H1 (cell line): ENCODE measurements at regions not wholly inside any gene's neighbourhood (a gene's known extent, or its start where the extent isn't known, plus 50 kb on each side); places are given as distances from the start of the nearest gene placed in this dataset.

ENCODE experiments used
- CTCF ChIA-PET: fragments of 300-600 bp; sonication (Branson Sonifier 250); formaldehyde crosslinking; loops from one replicate; lab custom pipeline; 2021; ENCODE audit not compliant: partially characterized antibody; lab: Charles Lee
- POLR2A ChIA-PET: fragments of 300-600 bp; sonication (Branson Sonifier 250); formaldehyde crosslinking; loops from one replicate; lab custom pipeline; 2021; ENCODE audit warnings: inconsistent platforms; ENCODE audit not compliant: partially characterized antibody; lab: Charles Lee
- DNase-seq, 2 experiments: peaks; one replicate each; pipeline versions ENCODE4 v3.0.0 to v3.0.0-alpha.2; 2010 to 2022; ENCODE audit warnings: low spot score in 2 of 2, low read depth in 1 of 2, mixed read lengths in 1 of 2
- FAIRE-seq: peaks from 2 replicates; lab custom pipeline; 2011; peaks lifted over from hg19 to GRCh38; lab: Jason Lieb, UNC
- H2AFZ ChIP-seq: 2 replicates; pipeline ENCODE4 v1.8.1; 2012; ENCODE audit warnings: low read length, inconsistent platforms
- H2AK5ac ChIP-seq: 2 replicates; pipeline ENCODE4 v1.6.1; 2013; ENCODE audit warnings: low read depth, low read length
- H2BK120ac ChIP-seq: replicated peaks from 2 replicates; pipeline ENCODE3; 2013; ENCODE audit warnings: low read depth, low read length, inconsistent platforms
- H2BK12ac ChIP-seq: 2 replicates; pipeline ENCODE4 v1.6.1; 2013; ENCODE audit warnings: low read depth, low read length
- H2BK15ac ChIP-seq: 2 replicates; pipeline ENCODE4 v1.6.1; 2013; ENCODE audit warnings: low read length
- H2BK20ac ChIP-seq: 2 replicates; pipeline ENCODE4 v1.6.1; 2013; ENCODE audit warnings: low read length
- H2BK5ac ChIP-seq: 2 replicates; pipeline ENCODE4 v1.6.1; 2013; ENCODE audit warnings: low read depth, low read length
- H3K14ac ChIP-seq: 2 replicates; pipeline ENCODE4 v1.6.1; 2013; ENCODE audit warnings: inconsistent platforms; ENCODE audit not compliant: insufficient read length
- H3K18ac ChIP-seq: 2 replicates; pipeline ENCODE4 v1.6.1; 2013; ENCODE audit warnings: low read length; ENCODE audit errors: extremely low read depth
- H3K23ac ChIP-seq: 2 replicates; pipeline ENCODE4 v1.6.1; 2013; ENCODE audit warnings: inconsistent platforms; ENCODE audit not compliant: insufficient read length
- H3K23me2 ChIP-seq: 2 replicates; pipeline ENCODE4 v1.6.1; 2013; ENCODE audit warnings: low read depth, low read length
- H3K27ac ChIP-seq: 2 replicates; pipeline ENCODE4 v1.6.1; 2011; ENCODE audit warnings: low read depth, low read length, inconsistent platforms
- H3K27me3 ChIP-seq, 4 experiments: replicated peaks in 1 of 4; 1 replicate in 1 of 4; 2 replicates in 3 of 4; pipeline versions ENCODE4 v1.6.1 to v1.8.1; 2011 to 2013; ENCODE audit warnings: low read length in 3 of 4, mild to moderate bottlenecking in 3 of 4, inconsistent platforms in 2 of 4, mixed read lengths in 2 of 4, moderate library complexity in 1 of 4; ENCODE audit not compliant: control insufficient read depth in 3 of 4, insufficient read depth in 3 of 4; ENCODE audit errors: extremely low read depth in 1 of 4
- H3K36me3 ChIP-seq, 4 experiments: 2 replicates each; pipeline versions ENCODE4 v1.6.1 to v1.8.1; 2011 to 2013; ENCODE audit warnings: mild to moderate bottlenecking in 4 of 4, low read length in 3 of 4, moderate library complexity in 2 of 4, control low read depth in 1 of 4, inconsistent platforms in 1 of 4; ENCODE audit not compliant: insufficient read depth in 4 of 4, control insufficient read depth in 2 of 4
- H3K4ac ChIP-seq: replicated peaks from 2 replicates; pipeline ENCODE3; 2013; ENCODE audit warnings: low read length, low read depth, mixed read lengths, inconsistent platforms; ENCODE audit not compliant: insufficient read length
- H3K4me1 ChIP-seq, 4 experiments: replicated peaks in 1 of 4; 1 replicate in 1 of 4; 2 replicates in 3 of 4; pipeline versions ENCODE4 v1.6.1 to v1.8.1; 2011 to 2013; ENCODE audit warnings: low read length in 3 of 4, inconsistent platforms in 2 of 4, mixed read lengths in 1 of 4; ENCODE audit not compliant: insufficient read depth in 4 of 4, control insufficient read depth in 3 of 4
- H3K4me2 ChIP-seq, 2 experiments: 2 replicates each; pipeline versions ENCODE4 v1.6.1 to v1.8.1; 2011 to 2013; ENCODE audit warnings: low read depth in 2 of 2, low read length in 2 of 2, control low read depth in 1 of 2, inconsistent platforms in 1 of 2, mild to moderate bottlenecking in 1 of 2; ENCODE audit not compliant: insufficient read depth in 1 of 2
- H3K4me3 ChIP-seq, 4 experiments: fragments of 200-600, 300-600 bp in 1 of 4; sonication (generic), shearing (Covaris generic), sonication (Bioruptor Twin) in 1 of 4; 2 replicates each; pipeline versions ENCODE4 v1.5.1 to v1.8.1; 2011 to 2016; ENCODE audit warnings: low read length in 4 of 4, low read depth in 3 of 4, control low read depth in 2 of 4, inconsistent platforms in 2 of 4, mild to moderate bottlenecking in 2 of 4, mixed read lengths in 1 of 4, moderate library complexity in 1 of 4; ENCODE audit not compliant: insufficient read depth in 2 of 4; ENCODE audit errors: extremely low read depth in 1 of 4
- H3K56ac ChIP-seq: replicated peaks from 2 replicates; pipeline ENCODE3; 2013; ENCODE audit warnings: low read depth, mild to moderate bottlenecking, mixed read lengths, low read length, inconsistent platforms; ENCODE audit not compliant: insufficient read length
- H3K79me1 ChIP-seq: 2 replicates; pipeline ENCODE4 v1.6.1; 2013; ENCODE audit warnings: low read depth, low read length, control low read depth
- H3K79me2 ChIP-seq, 2 experiments: 2 replicates each; pipeline versions ENCODE4 v1.6.1 to v1.8.1; 2012 to 2013; ENCODE audit warnings: low read length in 2 of 2, mild to moderate bottlenecking in 2 of 2, inconsistent platforms in 1 of 2; ENCODE audit not compliant: insufficient read depth in 2 of 2, control insufficient read depth in 1 of 2
- H3K9ac ChIP-seq, 4 experiments: replicated peaks in 1 of 4; 1 replicate in 1 of 4; 2 replicates in 3 of 4; pipeline versions ENCODE4 v1.6.1 to v1.8.1; 2011 to 2013; ENCODE audit warnings: low read depth in 3 of 4, low read length in 3 of 4, control low read depth in 2 of 4, mild to moderate bottlenecking in 2 of 4, moderate library complexity in 2 of 4, inconsistent platforms in 1 of 4; ENCODE audit errors: extremely low read depth in 1 of 4
- H3K9me3 ChIP-seq, 2 experiments: 2 replicates each; pipeline versions ENCODE4 v1.6.1 to v1.8.1; 2012 to 2013; ENCODE audit warnings: mild to moderate bottlenecking in 2 of 2, moderate library complexity in 2 of 2, control low read depth in 1 of 2, inconsistent platforms in 1 of 2, low read depth in 1 of 2, low read length in 1 of 2, mixed read lengths in 1 of 2; ENCODE audit not compliant: insufficient read depth in 2 of 2
- H4K20me1 ChIP-seq, 2 experiments: replicated peaks in 1 of 2; 2 replicates each; pipeline versions ENCODE3 to v1.8.1; 2011 to 2013; ENCODE audit warnings: inconsistent platforms in 2 of 2, low read length in 2 of 2, mild to moderate bottlenecking in 1 of 2; ENCODE audit not compliant: insufficient read depth in 2 of 2, control insufficient read depth in 1 of 2
- H4K5ac ChIP-seq: 2 replicates; pipeline ENCODE4 v1.6.1; 2013; ENCODE audit warnings: low read length, low read depth, mixed read lengths, inconsistent platforms; ENCODE audit not compliant: insufficient read length
- H4K8ac ChIP-seq: 2 replicates; pipeline ENCODE4 v1.8.0; 2013; ENCODE audit warnings: mild to moderate bottlenecking, moderate library complexity, low read length, inconsistent platforms; ENCODE audit not compliant: insufficient read depth; ENCODE audit errors: extremely low read depth
- H4K91ac ChIP-seq: replicated peaks from 2 replicates; pipeline ENCODE3; 2013; ENCODE audit warnings: low read length, mixed read lengths, inconsistent platforms; ENCODE audit not compliant: insufficient read length
- ASH2L ChIP-seq: fragments of 200-600, 300-600 bp; sonication (generic); IDR thresholded peaks from one replicate; pipeline ENCODE4 v1.7.1; 2017; ENCODE audit warnings: low read length
- CBX5 ChIP-seq: fragments of 300-800, 300-1000 bp; sonication (generic); IDR thresholded peaks from 2 replicates; pipeline ENCODE4 v1.7.1; 2016; ENCODE audit warnings: antibody characterized with exemption, low read length, low read depth
- EP300 ChIP-seq, 2 experiments: IDR thresholded peaks; 1 replicate in 1 of 2; 2 replicates in 1 of 2; pipeline ENCODE4 v1.6.1; 2011 to 2012; ENCODE audit warnings: low read depth in 2 of 2, low read length in 2 of 2, mild to moderate bottlenecking in 2 of 2, borderline replicate concordance in 1 of 2, inconsistent platforms in 1 of 2, moderate library complexity in 1 of 2
- EZH2 ChIP-seq: fragments of 200-600 bp; sonication (generic); IDR thresholded peaks from 2 replicates; pipeline ENCODE4 v1.7.1; 2012; ENCODE audit warnings: low read depth, mild to moderate bottlenecking, moderate library complexity, low read length, inconsistent platforms; ENCODE audit not compliant: severe bottlenecking
- NANOG ChIP-seq: IDR thresholded peaks from 2 replicates; pipeline ENCODE4 v1.6.1; 2011; ENCODE audit warnings: low read length, low read depth, mild to moderate bottlenecking, inconsistent platforms; ENCODE audit not compliant: insufficient read depth, poor library complexity, severe bottlenecking
- RFX5 ChIP-seq: IDR thresholded peaks from 2 replicates; pipeline ENCODE4 v1.6.1; 2011; ENCODE audit warnings: low read depth, low read length, improper control_type of control experiment, borderline replicate concordance
- SIX5 ChIP-seq: IDR thresholded peaks from 2 replicates; pipeline ENCODE4 v1.6.1; 2011; ENCODE audit warnings: mild to moderate bottlenecking, low read depth, low read length
- SRF ChIP-seq: IDR thresholded peaks from 2 replicates; pipeline ENCODE4 v1.6.1; 2011; ENCODE audit warnings: mild to moderate bottlenecking, low read depth, low read length, moderate library complexity
- TAF1 ChIP-seq: IDR thresholded peaks from 2 replicates; pipeline ENCODE4 v1.6.1; 2011; ENCODE audit warnings: mild to moderate bottlenecking, low read depth, low read length
- TBP ChIP-seq: IDR thresholded peaks from 2 replicates; pipeline ENCODE4 v1.6.1; 2011; ENCODE audit warnings: low read depth, low read length, improper control_type of control experiment
- TCF12 ChIP-seq: IDR thresholded peaks from 2 replicates; pipeline ENCODE4 v1.6.1; 2011; ENCODE audit warnings: low read depth, mild to moderate bottlenecking, low read length

DNA sequence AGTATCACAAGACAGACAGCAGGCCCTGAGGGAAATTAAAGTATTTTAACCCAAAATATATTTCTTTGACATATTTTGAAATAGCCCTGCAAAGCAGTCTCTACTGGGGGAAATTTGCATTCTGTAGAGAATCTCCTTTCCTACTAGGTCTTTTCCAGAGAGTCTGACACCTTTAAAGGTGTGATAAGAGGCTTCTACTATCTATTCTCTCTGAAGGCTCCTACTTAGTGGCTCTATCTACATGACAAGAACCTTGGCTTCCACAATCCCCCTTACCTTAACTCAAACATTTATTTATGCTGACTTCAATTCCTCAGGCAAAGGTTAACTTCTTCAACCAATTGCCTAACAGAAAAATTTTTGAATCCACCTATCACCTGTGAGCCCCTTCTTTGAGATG is 174.6 kb upstream of the GALNT5 start:
- Histone ChIP-seq H3K23me2 (peaks cover 1% of the 10 kb centered on the region; the same call in 1 of the 2 replicates), H2AFZ (no peak overlapping the region), H3K27ac (no peak overlapping the region), H4K8ac (no peak overlapping the region), H3K56ac (no peak overlapping the region), H3K36me3 (no peaks in the 10 kb centered on the region), H3K4ac (no peak overlapping the region), H3K4me3 (no peak overlapping the region), H4K5ac (no peak overlapping the region), H3K14ac (no peak overlapping the region), H4K91ac (no peak overlapping the region), H3K4me1 (no peaks in the 10 kb centered on the region), H3K18ac (no peak overlapping the region), H2BK15ac (no peak overlapping the region), H3K4me2 (no peak overlapping the region), H2AK5ac (no peak overlapping the region), H2BK5ac (no peak overlapping the region), H2BK20ac (no peak overlapping the region), H2BK12ac (no peak overlapping the region), H3K9ac (no peak overlapping the region), H3K79me2 (no peaks in the 10 kb centered on the region), H2BK120ac (no peak overlapping the region), H3K27me3 (no peaks in the 10 kb centered on the region), H3K9me3 (no peaks in the 10 kb centered on the region), H4K20me1 (no peaks in the 10 kb centered on the region), H3K23ac (no peak overlapping the region), H3K79me1 (no peaks in the 10 kb centered on the region)
- ChIA-PET CTCF (no interaction called here), POLR2A (no interaction called here)
- DNase-seq: no peak
- no peak for FAIRE-seq
- TF ChIP-seq RFX5 (no peak), SIX5 (no peak), CBX5 (no peak), SRF (no peak), NANOG (no peak), TAF1 (no peak), EP300 (IDR thresholded peaks at IDR 0.05; ENCODE audit: borderline replicate concordance in 1 of 2, low read depth in 2 of 2, low read length in 2 of 2) (no peak), TCF12 (no peak), ASH2L (no peak), TBP (no peak), EZH2 (no peak)
